ENCODE measurements at regions not wholly inside any gene's neighbourhood (a gene's known extent, or its start where the extent isn't known, plus 50 kb on each side); places are given as distances from the start of the nearest gene placed in this dataset.

- DNase-seq (ENCODE audit: low read depth in 4 of 4, low spot score in 2 of 4) = no peak
Observed at GRCh38 chr13:47831265-47831664, 169.8 kb downstream of the SUCLA2 start.

- DNase-seq (ENCODE audit: low read depth in 4 of 4, low spot score in 2 of 4) = no peak
Observed at GRCh38 chr13:47829690-47830089, 171.4 kb downstream of the SUCLA2 start.

GRCh38 chr13:47826471-47826870 lies 174.6 kb downstream of the SUCLA2 start:
- no peak for DNase-seq (ENCODE audit: low read depth in 4 of 4, low spot score in 2 of 4)

GRCh38 chr13:47822036-47822435 lies 179.0 kb downstream of the SUCLA2 start:
- no peak for DNase-seq (ENCODE audit: low read depth in 4 of 4, low spot score in 2 of 4)

GRCh38 chr13:47816831-47817230 lies 184.2 kb downstream of the SUCLA2 start:
- no peak for DNase-seq (ENCODE audit: low read depth in 4 of 4, low spot score in 2 of 4)

- DNase-seq (ENCODE audit: low read depth in 4 of 4, low spot score in 2 of 4) = no peak
Observed at GRCh38 chr13:47813718-47814117, 187.4 kb downstream of the SUCLA2 start.

GRCh38 chr13:47809411-47809810 lies 191.7 kb downstream of the SUCLA2 start:
- no peak for DNase-seq (ENCODE audit: low read depth in 4 of 4, low spot score in 2 of 4)

- DNase-seq (ENCODE audit: low read depth in 4 of 4, low spot score in 2 of 4) = no peak
Observed at GRCh38 chr13:47803131-47803530, 197.9 kb downstream of the SUCLA2 start.

- no peak for DNase-seq (ENCODE audit: low read depth in 4 of 4, low spot score in 2 of 4)
Observed at GRCh38 chr13:47801555-47801954, 199.5 kb downstream of the SUCLA2 start.

- no peak for DNase-seq (ENCODE audit: low read depth in 4 of 4, low spot score in 2 of 4)
Observed at GRCh38 chr13:47800593-47800992, 200.5 kb downstream of the SUCLA2 start.

GRCh38 chr13:47798906-47799305 lies 202.2 kb downstream of the SUCLA2 start:
- DNase-seq (ENCODE audit: low read depth in 4 of 4, low spot score in 2 of 4) = no peak

GRCh38 chr13:47798194-47798593 lies 202.9 kb downstream of the SUCLA2 start:
- no peak for DNase-seq (ENCODE audit: low read depth in 4 of 4, low spot score in 2 of 4)

GRCh38 chr13:47796816-47797215 lies 204.3 kb downstream of the SUCLA2 start:
- no peak for DNase-seq (ENCODE audit: low read depth in 4 of 4, low spot score in 2 of 4)

GRCh38 chr13:47794963-47795362 lies 206.1 kb downstream of the SUCLA2 start:
- no peak for DNase-seq (ENCODE audit: low read depth in 4 of 4, low spot score in 2 of 4)

- no peak for DNase-seq (ENCODE audit: low read depth in 4 of 4, low spot score in 2 of 4)
Observed at GRCh38 chr13:47790755-47791154, 210.3 kb downstream of the SUCLA2 start.

- no peak for DNase-seq (ENCODE audit: low read depth in 4 of 4, low spot score in 2 of 4)
Observed at GRCh38 chr13:47788844-47789243, 212.2 kb downstream of the SUCLA2 start.

- no peak for DNase-seq (ENCODE audit: low read depth in 4 of 4, low spot score in 2 of 4)
Observed at GRCh38 chr13:47774671-47774994, 226.4 kb downstream of the SUCLA2 start.

- no peak for DNase-seq (ENCODE audit: low read depth in 4 of 4, low spot score in 2 of 4)
Observed at GRCh38 chr13:47764817-47765216, 236.3 kb downstream of the SUCLA2 start.

- DNase-seq (ENCODE audit: low read depth in 4 of 4, low spot score in 2 of 4) = no peak
Observed at GRCh38 chr13:47757466-47758080, 243.5 kb downstream of the SUCLA2 start.

- no peak for DNase-seq (ENCODE audit: low read depth in 4 of 4, low spot score in 2 of 4)
Observed at GRCh38 chr13:47747901-47748300, 253.2 kb downstream of the SUCLA2 start.

GRCh38 chr13:47726394-47726793 lies 274.7 kb downstream of the SUCLA2 start:
- no peak for DNase-seq (ENCODE audit: low read depth in 4 of 4, low spot score in 2 of 4)

GRCh38 chr13:47723898-47724297 lies 277.2 kb downstream of the SUCLA2 start:
- DNase-seq (ENCODE audit: low read depth in 4 of 4, low spot score in 2 of 4) = no peak

- DNase-seq (ENCODE audit: low read depth in 4 of 4, low spot score in 2 of 4) = no peak
Observed at GRCh38 chr13:47719164-47719563, 281.9 kb downstream of the SUCLA2 start.

All from left renal cortex interstitium (tissue), 4 donors.